Erythroblast (primary cell): ENCODE measurements at regions not wholly inside any gene's neighbourhood (a gene's known extent, or its start where the extent isn't known, plus 50 kb on each side); places are given as distances from the start of the nearest gene placed in this dataset.

Experiments used
- GATA1 ChIP-seq: IDR thresholded peaks from 2 replicates; pipeline ENCODE4 v1.6.1; 2011; ENCODE audit warnings: low read depth, mild to moderate bottlenecking, control low read depth, low read length, moderate library complexity
- POLR2A ChIP-seq: IDR thresholded peaks from 2 replicates; pipeline ENCODE4 v1.6.1; 2011; ENCODE audit warnings: mild to moderate bottlenecking, low read length

DNA sequence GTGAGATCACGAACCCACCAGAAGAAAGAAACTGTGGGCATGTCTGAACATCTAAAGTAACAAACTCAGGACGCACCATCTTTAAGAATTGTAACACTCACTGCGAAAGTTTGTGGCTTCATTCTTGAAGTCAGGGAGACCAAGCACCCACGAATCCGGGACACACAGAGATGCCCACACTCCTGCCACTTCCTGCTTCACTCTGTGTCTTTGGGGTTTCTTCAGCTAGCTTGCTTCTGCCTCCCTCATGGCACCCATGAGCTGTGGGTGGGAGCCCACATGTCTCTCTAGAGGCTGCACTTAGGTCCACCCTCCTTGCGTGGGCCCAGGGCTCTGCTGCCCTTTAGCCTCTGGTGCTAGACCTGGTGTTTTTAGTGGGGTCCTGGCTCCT lies 61.2 kb upstream of the CNOT6 start:
- no peak for TF ChIP-seq POLR2A
- TF ChIP-seq GATA1, result no peak
